ENCODE measurements at regions not wholly inside any gene's neighbourhood (a gene's known extent, or its start where the extent isn't known, plus 50 kb on each side); places are given as distances from the start of the nearest gene placed in this dataset.

DNA sequence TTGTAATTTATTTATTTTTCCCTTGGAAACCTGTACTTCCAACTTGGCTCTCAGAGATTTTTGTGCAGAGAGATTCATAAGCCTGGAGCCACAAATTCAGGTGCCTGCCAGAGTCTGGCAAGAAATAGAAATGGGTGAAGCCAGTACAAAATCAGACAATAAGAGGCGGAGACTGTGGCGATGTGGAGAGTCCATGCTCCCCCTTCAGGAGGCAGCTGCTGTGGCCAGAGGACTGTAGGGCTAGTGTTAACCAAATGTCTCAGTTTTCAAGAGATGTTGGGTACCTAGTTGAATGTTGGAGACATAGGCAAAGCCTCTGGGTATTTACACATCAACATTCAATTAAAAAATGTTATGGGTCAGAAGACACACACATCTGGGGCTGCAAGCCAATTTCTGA, 208.6 kb downstream of the PSAT1 start:
- no peak for FAIRE-seq

DNA sequence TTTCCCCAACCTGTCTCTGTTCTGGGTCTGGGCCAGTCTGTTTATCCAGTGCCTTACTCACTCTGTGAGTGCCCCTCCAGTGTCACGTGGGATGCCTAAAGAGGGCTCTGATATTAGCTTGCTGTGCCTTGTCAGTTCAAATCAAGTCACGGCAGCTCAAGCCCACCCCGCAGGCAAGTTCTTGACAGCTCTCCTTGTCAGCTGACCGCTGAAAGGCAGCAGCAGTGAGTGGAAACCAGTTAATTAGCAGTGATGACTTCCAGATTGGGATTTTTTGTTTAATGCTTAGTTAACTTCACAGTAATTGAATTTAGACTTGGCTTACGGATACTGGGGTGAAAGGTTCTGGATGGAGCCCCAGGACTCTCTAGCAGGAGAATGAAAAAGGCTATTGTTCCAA, 210.1 kb downstream of the PSAT1 start:
- no peak for FAIRE-seq

DNA sequence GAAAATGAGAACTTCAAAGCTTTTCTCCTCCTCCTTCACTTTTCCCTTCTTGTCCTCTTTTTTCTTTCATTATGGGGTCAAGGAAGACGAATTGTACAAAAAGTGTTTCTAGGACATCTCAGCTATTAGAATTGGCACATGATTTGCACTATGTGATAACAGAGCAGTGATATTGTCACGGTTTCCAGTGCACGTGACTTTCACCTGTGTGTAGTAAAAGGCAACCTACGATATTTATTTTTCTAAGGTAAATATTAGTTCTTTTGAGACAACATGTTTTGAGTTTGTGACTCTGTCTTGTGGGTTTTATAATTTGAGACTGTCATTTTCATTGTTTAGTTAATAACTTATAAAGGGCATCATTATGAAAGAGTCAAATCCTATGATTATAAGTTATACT, 213.1 kb downstream of the PSAT1 start:
- no peak for FAIRE-seq

DNA sequence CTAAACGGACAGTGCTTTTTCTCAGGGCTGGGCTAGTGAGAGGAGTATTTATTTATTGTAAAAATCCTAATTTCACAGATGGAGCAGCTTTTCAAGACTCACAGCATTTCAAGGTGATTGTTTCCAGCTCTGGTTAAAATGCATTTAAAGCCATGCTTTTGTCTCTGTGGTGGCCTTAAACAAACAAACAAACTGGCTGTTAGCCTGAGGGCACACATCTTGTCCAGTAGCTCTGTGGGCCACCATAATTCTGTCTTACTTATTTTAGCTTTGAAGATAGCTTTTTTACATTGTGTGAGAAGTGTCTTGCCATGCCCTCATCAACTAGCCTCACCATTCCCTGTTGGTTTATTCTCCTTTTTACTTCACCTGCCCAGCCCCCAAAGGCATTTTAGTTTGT, 218.2 kb downstream of the PSAT1 start:
- no peak for FAIRE-seq

DNA sequence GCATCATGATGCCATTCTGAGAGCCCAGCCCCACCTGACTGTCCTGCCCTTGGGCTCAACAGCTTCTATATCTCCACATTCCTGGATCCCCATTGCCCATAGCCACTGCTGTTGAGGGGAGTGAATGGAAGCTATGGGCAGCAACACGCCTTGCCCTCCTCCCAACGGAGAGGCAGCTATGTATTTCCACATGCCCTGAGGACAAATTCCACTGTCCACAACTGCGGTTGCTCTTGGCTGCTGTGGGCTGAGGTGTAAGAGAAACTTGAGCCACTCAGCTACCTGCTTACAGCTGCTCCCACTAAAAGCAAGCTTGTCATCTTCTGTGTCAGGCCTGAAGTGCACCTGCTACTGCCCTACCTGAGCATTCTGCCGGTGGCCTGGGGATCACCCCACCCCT, 222.9 kb downstream of the PSAT1 start:
- FAIRE-seq: no peak

DNA sequence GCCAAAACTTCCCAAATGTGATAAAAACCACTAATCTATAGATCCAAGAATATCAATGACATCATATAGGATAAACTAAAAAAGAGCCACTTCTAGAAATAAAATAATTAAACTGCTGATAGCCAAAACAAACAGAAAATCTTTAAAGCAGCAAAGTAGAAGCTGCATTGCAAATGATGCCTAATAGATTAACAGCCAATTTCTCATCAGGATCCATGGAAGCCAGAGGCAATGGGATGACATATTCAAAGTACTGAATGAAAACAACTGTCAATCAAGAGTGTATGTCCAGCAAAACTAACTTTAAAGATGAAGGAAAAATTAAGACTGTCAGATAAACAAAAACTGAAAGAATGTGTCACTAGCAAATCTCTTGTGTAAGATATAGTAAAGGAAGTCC, 224.8 kb downstream of the PSAT1 start:
- no peak for FAIRE-seq

DNA sequence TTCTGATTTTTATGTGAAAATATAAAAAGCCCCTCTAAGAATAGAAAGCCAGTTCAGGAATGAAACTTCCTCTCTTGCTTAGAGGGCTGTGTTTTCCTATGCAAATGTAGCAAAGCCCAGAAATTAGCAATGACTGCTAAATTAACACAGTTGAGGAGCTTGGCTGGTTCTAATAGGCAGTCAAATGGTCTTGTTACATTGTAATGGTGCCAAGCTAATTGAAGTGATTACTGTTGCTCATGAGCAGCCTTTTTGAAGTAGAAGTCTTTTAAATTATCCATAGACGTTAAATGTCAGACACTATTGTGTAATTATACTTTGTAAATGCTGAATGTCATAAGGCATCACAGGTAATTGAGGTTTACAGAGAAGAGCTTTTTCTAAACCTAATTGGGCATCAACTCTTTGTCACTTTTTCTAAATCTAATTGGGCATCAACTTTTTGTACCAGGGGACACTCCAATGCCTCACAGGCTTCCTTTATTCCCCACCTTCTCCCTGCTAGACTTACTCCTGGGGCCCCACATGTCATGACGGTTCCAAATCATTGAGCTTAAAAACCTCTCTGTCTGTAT, 229.1 kb downstream of the PSAT1 start:
- FAIRE-seq: no peak

DNA sequence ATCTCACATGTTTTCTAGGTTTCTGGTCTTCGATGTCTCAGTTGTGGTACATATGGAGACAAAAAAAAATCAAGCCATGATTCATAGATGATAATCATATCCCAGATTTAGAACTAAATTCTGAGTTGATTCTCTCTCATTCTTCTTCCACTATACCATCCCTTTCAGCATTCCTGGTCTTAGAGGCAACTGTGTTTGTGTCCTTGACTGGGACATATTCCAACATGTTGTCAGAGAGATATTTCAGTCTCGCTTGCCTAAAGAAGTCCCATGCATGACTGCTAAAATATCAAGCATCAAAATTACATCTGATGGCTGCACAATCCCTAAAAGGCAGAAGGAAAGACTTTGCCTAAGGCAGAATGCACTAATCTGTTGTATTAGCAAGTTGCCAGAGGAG, 236.6 kb downstream of the PSAT1 start:
- FAIRE-seq: no peak

DNA sequence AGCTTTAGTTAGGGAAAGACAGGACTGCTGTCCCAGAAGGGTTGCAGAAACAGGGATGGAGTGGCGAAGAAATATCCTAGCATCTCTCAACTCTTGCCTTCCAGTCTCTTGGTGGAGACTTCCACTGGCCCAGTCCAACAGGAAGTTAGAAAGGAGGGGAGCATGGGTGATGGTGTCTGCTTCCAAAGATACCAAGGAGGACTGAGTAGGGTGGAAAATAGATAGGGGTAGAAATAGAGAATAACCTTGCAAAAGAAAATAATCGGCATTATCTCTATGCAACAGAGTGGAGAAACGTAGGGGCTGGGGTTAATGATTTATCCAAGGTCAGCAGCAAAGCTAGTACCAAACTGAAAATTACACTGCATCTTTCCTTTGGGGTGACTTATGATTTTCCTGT, 242.3 kb downstream of the PSAT1 start:
- no peak for FAIRE-seq

DNA sequence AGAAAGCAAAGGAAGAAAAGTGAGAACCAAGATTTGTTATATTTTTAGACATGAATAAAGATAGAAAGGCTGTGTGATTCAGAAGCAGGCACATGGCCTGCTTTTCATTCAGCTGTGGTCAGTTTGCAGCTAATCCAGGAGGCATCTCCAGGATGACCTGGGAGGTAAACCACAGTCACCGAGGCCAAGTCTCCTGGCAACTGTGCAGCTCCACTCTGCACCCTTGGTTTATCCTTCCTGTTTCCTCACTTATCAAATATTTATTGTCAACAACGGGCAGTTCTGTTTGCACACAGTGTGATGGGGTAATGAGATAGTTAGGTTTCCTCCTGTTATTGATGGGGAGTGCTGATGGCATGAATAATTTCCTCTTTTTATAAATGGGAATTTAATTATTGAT, 243.0 kb downstream of the PSAT1 start:
- FAIRE-seq: peak; percentile 70

DNA sequence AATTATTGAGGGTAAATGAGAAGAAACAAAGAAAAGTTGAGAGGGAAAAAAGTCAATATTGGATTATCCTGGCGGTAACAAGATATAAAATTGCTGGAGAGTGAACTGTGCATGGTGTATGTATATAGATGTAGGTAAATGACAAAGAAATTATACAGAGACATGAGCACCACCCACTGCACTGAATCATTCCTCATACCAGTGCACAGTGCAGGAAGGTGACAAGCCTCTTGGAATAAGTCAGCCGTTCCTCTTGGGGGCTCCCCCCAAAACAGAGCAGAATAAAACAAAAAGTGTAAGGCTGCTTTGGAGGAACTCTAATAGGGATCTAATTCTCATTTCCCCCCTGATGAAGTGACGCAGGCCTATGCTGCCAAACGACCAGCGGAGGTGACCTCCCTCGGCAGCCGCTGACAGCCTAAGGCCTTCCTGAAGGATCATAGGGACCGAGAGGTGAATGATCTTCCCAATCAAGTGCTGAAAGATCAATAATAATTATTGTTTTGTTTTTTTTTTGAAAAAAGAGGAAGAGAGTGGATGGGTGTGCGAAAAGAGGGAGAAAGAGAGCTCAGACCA, 245.0 kb downstream of the PSAT1 start:
- no peak for FAIRE-seq

DNA sequence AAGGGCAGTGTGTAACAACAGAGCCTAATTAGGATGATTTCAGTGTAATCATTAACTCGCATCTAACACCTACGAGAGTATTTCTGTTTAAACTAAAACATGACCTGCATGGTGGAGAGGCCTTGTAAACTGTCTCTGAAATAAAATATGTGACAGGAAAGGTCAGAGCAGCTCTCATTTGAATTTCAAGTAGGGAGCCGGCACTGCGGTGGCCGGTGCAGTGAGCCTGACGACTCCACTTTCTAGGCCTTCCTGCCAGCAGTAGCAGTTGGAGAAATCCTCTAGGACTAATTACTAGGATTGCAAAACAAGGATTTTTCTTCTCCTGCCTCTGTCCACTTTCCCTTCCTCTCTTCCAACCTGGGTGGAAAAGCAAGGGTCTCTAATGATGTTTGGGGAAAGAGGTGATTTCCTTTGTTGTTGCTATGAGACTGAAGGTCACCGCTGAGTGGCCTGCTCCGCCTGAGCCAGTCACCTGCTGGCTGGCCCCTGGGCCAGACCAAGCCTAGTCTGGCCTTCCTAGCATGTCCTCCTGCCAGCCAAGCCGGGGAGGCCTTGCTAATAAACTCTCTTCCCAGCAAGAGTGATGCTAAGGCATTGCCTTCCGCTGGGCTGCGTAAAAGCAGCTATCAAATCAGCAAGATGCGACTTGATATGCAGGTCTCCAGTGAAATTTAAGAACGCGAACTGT, 245.7 kb downstream of the PSAT1 start:
- FAIRE-seq: no peak

DNA sequence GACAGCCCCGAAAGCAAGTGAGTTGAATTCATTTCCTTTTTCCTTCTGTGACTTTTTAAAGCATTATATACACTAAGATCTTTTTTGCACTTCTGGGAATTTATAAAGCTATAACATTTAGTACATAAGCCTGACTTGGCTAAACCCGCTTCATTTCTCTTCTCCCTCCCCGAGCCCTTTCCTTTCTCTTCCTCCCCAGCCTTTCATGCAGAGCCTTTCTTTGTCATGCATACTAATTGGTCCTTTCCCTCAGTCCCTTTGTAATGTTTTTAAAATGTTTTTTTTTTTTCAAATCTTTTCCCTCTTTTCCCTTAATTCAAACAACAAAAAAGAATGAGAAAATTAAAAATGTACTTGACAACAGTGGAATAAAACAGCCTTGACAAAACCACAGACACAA, 246.4 kb downstream of the PSAT1 start:
- FAIRE-seq: no peak

DNA sequence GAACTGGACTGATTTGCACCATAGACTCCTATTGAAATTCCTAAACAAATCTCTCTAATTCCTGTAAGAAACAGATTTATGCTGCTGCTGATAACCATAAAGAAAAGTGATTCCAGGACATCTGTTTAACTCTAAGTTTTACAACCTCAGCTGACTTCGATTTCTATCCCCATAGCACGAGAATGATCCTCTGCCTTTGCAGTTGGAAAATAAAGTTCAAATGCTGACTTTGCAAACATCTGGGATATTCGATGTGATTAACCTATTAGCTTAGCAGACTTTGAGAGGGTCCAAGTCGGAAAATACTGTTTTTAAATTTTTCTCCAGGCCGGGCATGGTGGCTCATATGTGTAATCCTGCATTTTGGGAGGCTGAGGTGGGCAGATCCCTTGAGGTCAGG, 247.3 kb downstream of the PSAT1 start:
- FAIRE-seq: no peak

DNA sequence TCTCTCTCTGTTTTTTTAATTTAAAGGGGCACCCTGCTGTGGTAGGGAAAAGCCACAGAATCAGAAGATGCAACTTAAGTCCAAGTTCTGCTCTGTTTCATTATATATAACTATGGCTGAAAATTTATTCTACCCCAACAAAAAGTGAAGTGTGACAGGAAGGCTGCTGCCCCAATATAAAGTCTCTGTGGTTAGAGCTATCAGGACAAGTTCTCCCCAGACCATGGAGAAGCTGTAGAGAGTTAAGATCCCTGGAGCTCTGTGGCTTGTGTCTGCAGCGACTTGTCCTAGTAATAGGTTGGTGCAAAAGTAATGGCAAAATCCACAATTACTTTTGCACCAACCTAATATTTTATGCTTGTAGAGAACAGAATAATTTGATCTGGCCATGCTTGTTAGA, 250.9 kb downstream of the PSAT1 start:
- no peak for FAIRE-seq

DNA sequence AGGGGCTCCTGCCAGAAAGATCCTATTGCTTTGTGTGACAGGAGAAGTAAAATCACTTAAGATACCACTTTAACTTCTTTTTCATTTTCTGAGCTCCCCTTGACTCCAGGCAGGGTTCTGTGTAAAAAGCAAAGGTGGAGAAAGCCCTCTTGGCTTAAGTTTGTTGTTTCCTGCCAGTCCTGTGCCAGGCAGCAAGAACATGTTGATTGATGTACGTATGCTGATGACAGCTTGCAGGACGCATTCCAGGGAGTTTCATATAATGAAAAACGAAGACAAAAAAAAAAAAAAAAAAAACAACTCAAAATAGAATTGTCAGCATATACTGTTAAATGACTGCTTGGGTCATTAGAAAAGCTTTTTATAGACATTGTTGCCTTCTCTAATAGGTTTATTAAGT, 251.7 kb downstream of the PSAT1 start:
- FAIRE-seq: no peak

DNA sequence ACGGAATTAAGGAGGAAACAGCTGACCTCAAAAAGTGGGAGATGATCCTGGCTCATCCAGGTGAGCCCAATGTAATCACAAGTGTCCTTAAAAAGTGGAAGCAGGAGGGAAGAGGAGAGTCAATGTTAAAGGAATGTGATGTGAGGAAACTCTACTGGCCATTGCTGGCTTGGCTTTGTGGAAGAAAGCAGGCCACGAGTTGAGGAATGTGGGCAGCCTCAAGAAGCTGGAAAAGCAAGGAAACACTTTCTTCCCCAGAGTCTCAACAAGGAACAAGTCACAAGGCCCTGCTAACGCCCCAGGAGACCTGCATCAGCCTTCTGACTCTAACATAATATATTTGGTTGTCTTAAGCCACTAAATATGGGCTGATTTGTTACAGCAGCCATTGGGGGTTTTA, 252.8 kb downstream of the PSAT1 start:
- FAIRE-seq: no peak

DNA sequence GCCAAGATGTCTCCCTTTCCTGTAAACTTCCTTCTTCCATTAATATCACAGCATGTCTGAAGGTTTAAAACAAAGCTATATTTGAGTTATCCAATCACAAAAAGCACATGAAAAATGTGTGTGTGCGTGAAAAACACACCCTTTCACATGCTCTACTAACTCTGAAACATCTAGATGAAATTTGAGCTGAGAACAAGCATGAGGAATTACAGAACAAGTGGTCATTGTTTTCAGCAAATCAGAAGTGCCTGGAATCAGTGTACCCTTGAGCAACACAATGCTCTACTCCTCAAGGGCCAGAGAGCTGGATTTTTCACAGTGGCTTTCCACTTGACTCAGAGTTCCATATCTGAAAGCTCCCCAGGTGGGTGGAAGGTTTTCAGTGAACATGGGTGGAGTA, 255.9 kb downstream of the PSAT1 start:
- FAIRE-seq: no peak

DNA sequence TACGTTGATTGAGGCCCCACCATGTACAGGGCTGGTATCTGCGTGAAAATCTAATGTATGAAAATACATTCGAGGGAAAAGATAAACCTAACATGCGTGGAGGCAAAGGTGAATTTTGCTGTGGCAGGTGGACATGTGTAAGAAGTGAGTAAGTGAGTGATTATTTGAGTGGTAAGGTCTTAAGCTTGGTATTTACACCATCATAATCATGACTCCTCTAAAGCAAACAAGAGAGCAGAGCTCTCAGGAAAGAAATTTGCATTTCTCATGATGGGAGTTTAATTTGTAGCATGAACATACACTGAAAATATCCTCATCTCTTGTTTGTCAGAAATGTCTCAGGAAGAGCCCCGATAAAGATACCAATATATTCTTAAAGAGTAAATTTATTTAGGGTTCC, 260.6 kb downstream of the PSAT1 start:
- no peak for FAIRE-seq

DNA sequence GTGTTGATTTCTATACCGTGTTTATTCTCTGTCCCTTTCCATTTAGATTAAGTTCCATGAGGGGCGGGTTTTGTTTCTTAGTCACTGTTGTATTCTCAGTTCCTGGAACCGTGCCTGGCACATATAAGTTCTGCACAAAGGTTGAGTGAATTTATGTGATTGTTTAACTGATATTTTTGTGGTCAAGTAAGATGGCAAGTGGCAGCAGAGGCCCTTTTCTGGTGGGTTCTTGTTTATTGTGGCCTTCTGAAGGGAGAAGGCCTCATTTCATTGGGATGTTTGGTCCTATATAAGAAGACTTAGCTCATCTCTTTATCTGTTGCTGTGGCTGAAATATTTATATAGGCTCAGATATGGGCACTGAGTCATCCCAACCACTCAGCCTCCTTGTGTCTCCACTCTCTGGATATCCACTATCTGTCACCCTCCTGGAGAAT, 262.5 kb downstream of the PSAT1 start:
- FAIRE-seq: no peak

DNA sequence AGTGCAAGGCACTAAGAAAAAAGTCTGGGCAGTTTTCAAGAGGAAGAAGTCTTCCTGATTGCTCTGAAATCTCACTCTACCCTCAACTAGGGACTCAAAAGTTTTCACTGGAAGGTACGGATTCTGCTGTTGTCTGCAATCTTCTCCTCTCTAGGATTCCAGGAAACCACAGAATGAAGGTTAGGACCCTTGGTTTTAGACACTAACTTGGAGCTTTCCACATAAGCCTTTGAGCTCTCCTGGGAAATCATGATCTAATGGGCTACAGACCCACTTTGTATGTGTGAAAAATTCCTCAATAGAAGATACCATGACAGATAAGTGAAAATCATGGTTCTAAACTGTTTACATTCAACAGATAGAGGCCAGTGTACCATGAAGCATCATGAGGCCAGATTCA, 265.1 kb downstream of the PSAT1 start:
- FAIRE-seq: no peak

DNA sequence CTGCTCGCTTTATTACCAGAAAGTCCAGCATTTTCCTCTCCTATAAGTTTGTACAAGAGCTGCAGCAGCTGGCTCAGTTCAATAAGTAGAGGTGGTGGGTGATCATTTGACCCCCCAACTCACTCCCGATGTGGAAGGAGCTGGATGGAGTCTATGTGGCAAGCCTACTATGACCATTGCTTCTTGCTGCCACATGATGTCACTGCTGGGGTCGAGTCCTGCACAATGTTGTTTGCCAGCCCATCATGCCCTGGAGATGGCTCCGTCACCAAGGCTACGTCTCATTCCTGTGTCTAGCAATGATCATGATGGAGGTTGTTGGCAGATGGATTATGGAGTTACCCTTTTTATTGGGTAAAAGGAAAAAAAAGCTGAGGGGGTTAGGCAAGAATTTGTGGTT, 266.3 kb downstream of the PSAT1 start:
- no peak for FAIRE-seq

DNA sequence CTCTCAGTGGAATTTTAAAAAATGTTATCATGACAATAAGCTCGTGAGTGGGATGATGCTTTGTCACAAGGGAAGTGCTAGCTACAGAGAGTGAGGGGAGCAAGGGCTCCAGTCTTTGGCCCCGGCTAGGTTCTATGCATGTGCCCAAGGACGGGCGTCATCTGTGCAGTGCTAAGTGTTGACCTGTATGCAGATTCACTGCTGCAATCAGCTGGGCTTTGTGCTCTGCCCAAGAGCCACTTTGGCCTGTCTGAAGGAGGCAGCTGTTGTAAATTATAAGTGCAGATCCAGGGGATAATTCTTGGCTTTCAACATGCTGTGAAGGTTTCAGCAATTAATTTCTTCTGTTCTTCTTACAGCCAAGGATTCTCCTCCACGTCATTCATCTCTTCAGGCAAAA, 268.6 kb downstream of the PSAT1 start:
- FAIRE-seq: no peak

DNA sequence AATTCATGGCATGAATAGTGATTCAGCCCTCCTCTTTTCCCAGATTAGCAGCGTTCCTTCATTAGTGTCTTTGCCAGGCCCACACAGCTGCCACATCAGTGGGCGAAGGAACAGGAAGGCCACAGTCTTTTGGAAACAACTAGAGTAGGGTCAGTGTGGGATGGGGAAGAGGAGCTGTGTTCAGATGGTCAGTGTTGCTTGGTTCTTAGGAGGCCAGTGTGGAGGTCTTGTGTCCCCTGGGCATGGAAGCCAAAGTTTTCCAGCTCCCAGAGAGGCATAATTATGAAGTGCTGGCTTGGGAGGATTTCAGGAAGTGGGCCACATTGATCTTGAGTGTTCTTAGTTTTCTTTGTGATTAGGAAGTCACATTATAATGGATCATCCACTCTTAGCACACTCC, 269.6 kb downstream of the PSAT1 start:
- no peak for FAIRE-seq

Data from islet of Langerhans (tissue), 1 donor.